ENCODE measurements at regions not wholly inside any gene's neighbourhood (a gene's known extent, or its start where the extent isn't known, plus 50 kb on each side); places are given as distances from the start of the nearest gene placed in this dataset.

DNA sequence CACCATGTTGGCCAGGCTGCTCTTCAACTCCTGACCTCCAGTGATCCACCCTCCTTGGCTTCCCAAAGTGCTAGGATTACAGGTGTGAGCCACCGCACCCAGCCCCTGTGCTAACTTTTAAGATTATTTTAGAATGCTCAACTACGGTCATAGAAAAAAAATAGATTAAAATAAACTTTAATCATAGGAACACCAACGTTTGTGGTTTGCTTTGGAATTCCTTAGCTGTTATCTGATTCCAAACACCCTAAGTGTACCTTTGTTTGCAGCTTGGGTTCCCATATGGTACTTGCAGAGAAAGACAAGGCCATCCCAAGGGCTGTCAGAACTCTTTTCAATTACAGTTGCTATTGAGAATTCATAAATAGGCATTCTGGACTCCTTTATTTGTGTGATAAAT, 90.1 kb upstream of the EFHC2 start:
- Histone ChIP-seq H3K9me1 (ENCODE audit: control insufficient read depth, insufficient read depth, low read length) (no peaks in the 10 kb centered on the region), H2AFZ (ENCODE audit: low read depth, low read length) (no peak overlapping the region), H3K9ac (ENCODE audit: insufficient read depth in 1 of 2, low read depth in 2 of 2, low read length in 2 of 2) (no peak overlapping the region), H3K27ac (ENCODE audit: extremely low read depth, low read depth, low read length) (no peak overlapping the region), H3K36me3 (ENCODE audit: control insufficient read depth, insufficient read depth, low read length) (no peaks in the 10 kb centered on the region), H3K79me2 (ENCODE audit: control insufficient read depth, insufficient read depth, low read length) (no peaks in the 10 kb centered on the region), H3K9me3 (replicated peaks; ENCODE audit: control insufficient read depth, insufficient read depth, low read depth, low read length) (no peaks in the 10 kb centered on the region), H3K27me3 (ENCODE audit: control insufficient read depth in 2 of 2, insufficient read depth in 2 of 2, low read length in 2 of 2) (no peaks in the 10 kb centered on the region), H3K4me3 (no peak overlapping the region), H4K20me1 (replicated peaks; ENCODE audit: control insufficient read depth, insufficient read depth, low read length) (no peaks in the 10 kb centered on the region), H3K4me2 (ENCODE audit: insufficient read depth, low read length) (no peak overlapping the region), H3K4me1 (replicated peaks in 1 of 2; ENCODE audit: control insufficient read depth in 2 of 2, insufficient read depth in 2 of 2, low read length in 2 of 2) (peaks cover 3 to 5% of the 10 kb centered on the region in 2 experiments; a peak in 3 of 5 replicates)
- in situ Hi-C loops (cut with MboI) (no loop called here), intact Hi-C loops (cut with micrococcal nuclease) (no loop called here)
- ChIA-PET POLR2A (no interaction called here), CTCF (ENCODE audit: low intra/inter-chr PET ratio) (no interaction called here)
- DNase-seq (ENCODE audit: extremely low read depth in 1 of 4, low spot score in 3 of 4) (no peak), FAIRE-seq (no peak), ATAC-seq (no peak)
- no TSS peak for BruUV-seq (replicated peaks)
- 44% methylated on average over 3 of the region's 3 CpGs for WGBS (ENCODE audit: insufficient coverage, low coverage, missing lambda C conversion rate)
- TF ChIP-seq ZNF23 (CRISPR knock-in tag; IDR thresholded peaks at IDR 0.05) (no peak), TBL1XR1 (IDR thresholded peaks at IDR 0.05; ENCODE audit: low read length in 2 of 2) (no peak), SMARCC2 (IDR thresholded peaks at IDR 0.05; ENCODE audit: low read depth) (no peak), ZNF41 (CRISPR knock-in tag; conservative IDR thresholded peaks at IDR 0.05) (no peak), PRPF4 (IDR thresholded peaks at IDR 0.05; ENCODE audit: insufficient read depth, low read depth, low read length, poor library complexity, severe bottlenecking) (no peak), SMC3 (conservative IDR thresholded peaks at IDR 0.05; ENCODE audit: insufficient read depth, low read depth, low read length) (no peak), KDM4B (IDR thresholded peaks at IDR 0.05; ENCODE audit: borderline replicate concordance in 2 of 2, low read depth in 1 of 2) (no peak), GTF2A2 (tag; IDR thresholded peaks at IDR 0.05) (no peak)
- TF ChIP-seq, protein P1, sequence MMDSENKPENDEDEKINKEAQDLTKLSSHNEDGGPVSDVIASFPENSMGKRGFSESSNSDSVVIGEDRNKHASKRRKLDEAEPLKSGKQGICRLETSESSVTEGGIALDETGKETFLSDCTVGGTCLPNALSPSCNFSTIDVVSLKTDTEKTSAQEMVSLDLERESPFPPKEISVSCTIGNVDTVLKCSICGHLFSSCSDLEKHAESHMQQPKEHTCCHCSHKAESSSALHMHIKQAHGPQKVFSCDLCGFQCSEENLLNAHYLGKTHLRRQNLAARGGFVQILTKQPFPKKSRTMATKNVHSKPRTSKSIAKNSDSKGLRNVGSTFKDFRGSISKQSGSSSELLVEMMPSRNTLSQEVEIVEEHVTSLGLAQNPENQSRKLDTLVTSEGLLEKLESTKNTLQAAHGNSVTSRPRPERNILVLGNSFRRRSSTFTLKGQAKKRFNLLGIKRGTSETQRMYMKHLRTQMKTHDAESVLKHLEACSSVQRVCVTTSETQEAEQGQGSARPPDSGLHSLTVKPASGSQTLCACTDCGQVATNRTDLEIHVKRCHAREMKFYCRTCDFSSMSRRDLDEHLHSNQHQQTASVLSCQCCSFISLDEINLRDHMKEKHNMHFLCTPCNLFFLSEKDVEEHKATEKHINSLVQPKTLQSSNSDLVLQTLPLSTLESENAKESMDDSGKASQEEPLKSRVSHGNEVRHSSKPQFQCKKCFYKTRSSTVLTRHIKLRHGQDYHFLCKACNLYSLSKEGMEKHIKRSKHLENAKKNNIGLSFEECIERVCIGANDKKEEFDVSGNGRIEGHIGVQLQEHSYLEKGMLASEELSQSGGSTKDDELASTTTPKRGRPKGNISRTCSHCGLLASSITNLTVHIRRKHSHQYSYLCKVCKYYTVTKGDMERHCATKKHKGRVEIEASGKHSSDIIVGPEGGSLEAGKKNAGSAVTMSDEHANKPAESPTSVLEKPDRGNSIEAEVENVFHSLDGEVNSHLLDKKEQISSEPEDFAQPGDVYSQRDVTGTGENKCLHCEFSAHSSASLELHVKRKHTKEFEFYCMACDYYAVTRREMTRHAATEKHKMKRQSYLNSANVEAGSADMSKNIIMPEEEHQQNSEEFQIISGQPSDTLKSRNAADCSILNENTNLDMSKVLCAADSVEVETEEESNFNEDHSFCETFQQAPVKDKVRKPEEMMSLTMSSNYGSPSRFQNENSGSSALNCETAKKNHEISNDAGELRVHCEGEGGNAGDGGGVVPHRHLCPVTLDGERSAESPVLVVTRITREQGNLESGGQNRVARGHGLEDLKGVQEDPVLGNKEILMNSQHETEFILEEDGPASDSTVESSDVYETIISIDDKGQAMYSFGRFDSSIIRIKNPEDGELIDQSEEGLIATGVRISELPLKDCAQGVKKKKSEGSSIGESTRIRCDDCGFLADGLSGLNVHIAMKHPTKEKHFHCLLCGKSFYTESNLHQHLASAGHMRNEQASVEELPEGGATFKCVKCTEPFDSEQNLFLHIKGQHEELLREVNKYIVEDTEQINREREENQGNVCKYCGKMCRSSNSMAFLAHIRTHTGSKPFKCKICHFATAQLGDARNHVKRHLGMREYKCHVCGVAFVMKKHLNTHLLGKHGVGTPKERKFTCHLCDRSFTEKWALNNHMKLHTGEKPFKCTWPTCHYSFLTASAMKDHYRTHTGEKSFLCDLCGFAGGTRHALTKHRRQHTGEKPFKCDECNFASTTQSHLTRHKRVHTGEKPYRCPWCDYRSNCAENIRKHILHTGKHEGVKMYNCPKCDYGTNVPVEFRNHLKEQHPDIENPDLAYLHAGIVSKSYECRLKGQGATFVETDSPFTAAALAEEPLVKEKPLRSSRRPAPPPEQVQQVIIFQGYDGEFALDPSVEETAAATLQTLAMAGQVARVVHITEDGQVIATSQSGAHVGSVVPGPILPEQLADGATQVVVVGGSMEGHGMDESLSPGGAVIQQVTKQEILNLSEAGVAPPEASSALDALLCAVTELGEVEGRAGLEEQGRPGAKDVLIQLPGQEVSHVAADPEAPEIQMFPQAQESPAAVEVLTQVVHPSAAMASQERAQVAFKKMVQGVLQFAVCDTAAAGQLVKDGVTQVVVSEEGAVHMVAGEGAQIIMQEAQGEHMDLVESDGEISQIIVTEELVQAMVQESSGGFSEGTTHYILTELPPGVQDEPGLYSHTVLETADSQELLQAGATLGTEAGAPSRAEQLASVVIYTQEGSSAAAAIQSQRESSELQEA (IDR thresholded peaks at IDR 0.05; ENCODE audit: low read depth), result no peak
- TF ChIP-seq, protein P2, sequence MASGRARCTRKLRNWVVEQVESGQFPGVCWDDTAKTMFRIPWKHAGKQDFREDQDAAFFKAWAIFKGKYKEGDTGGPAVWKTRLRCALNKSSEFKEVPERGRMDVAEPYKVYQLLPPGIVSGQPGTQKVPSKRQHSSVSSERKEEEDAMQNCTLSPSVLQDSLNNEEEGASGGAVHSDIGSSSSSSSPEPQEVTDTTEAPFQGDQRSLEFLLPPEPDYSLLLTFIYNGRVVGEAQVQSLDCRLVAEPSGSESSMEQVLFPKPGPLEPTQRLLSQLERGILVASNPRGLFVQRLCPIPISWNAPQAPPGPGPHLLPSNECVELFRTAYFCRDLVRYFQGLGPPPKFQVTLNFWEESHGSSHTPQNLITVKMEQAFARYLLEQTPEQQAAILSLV (tag; IDR thresholded peaks at IDR 0.05), result no peak

Data from K562 (cell line).